ENCODE measurements at regions not wholly inside any gene's neighbourhood (a gene's known extent, or its start where the extent isn't known, plus 50 kb on each side); places are given as distances from the start of the nearest gene placed in this dataset.

DNA sequence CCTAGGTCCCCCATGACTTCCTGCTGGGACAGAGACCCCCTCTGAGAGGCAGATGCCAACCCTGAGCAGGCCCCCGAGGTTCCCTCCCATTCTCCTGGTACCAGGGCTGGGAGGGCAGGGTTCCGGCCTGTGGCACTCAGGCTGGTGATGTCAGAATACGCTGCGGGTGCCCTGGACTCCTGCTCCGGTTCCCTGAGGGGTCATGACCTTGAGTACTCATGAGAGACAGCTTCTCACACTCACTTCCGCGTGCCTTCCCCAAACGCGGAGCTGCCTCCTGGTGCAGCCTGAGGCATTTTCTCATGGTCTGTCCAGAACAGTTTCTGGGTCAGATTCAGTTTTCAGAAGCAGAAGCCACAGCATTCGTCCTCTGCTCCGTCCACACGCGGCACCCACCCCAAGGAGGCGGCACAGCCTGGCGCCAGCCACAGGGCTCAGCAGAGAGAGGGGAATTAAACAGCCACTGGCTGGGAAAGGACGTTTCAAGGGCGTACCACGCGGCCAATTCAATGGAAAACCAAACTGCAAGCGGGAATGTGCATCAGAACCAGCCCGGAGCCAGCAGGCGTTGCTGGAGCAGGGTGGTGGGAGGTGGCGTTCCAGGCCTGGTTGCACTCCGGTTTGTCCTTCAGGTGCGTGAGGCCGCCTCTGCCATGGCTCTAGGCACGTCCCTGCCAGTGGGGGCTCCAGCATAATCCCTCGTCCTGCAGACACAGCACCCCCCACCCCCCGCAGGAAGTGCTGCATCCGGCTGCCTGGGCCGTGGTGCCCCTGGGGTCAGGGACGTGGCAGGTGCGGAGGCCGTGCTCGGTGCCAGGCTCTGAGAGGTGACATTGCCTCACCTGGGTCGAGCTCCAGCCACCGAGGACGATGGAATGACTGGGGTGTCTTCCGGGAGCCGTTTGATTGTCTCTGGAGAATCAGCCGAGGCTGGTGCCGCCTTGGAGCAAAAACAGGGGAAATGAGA lies 58.3 kb upstream of the BHLHE23 start:
- CTCF ChIA-PET = no interaction called here
- TF ChIP-seq, protein P1, sequence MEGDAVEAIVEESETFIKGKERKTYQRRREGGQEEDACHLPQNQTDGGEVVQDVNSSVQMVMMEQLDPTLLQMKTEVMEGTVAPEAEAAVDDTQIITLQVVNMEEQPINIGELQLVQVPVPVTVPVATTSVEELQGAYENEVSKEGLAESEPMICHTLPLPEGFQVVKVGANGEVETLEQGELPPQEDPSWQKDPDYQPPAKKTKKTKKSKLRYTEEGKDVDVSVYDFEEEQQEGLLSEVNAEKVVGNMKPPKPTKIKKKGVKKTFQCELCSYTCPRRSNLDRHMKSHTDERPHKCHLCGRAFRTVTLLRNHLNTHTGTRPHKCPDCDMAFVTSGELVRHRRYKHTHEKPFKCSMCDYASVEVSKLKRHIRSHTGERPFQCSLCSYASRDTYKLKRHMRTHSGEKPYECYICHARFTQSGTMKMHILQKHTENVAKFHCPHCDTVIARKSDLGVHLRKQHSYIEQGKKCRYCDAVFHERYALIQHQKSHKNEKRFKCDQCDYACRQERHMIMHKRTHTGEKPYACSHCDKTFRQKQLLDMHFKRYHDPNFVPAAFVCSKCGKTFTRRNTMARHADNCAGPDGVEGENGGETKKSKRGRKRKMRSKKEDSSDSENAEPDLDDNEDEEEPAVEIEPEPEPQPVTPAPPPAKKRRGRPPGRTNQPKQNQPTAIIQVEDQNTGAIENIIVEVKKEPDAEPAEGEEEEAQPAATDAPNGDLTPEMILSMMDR (IDR thresholded peaks at IDR 0.05; ENCODE audit: control extremely low read depth, extremely low read depth, low read depth, missing control alignments) = no peak
- no peak for DNase-seq (ENCODE audit: extremely low spot score)
- POLR2A ChIA-PET = no interaction called here

DNA sequence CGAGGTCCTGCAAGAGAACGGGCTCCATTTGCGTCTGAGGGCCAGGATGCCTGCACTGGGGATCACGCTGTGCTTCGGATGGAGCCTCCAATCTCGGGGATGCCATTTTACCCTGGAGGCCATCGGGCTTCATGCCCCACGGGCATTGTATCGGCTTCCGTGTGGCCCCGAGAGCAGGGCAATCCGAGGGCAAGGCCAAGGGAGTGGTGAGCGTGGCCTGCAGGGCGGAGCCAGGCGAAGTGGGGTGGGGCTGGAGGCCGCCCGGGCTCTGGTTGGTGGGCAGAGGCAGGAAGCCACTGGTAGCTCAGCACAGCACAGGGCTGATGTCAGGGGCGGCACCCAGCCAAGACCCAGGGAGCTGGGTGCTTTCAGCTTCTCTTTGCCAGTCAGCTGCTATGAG lies 57.5 kb upstream of the BHLHE23 start:
- CTCF ChIA-PET = no interaction called here
- no peak for DNase-seq (ENCODE audit: extremely low spot score)
- POLR2A ChIA-PET = no interaction called here
- TF ChIP-seq, protein P1 (IDR thresholded peaks at IDR 0.05; ENCODE audit: control extremely low read depth, extremely low read depth, low read depth, missing control alignments) = no peak

DNA sequence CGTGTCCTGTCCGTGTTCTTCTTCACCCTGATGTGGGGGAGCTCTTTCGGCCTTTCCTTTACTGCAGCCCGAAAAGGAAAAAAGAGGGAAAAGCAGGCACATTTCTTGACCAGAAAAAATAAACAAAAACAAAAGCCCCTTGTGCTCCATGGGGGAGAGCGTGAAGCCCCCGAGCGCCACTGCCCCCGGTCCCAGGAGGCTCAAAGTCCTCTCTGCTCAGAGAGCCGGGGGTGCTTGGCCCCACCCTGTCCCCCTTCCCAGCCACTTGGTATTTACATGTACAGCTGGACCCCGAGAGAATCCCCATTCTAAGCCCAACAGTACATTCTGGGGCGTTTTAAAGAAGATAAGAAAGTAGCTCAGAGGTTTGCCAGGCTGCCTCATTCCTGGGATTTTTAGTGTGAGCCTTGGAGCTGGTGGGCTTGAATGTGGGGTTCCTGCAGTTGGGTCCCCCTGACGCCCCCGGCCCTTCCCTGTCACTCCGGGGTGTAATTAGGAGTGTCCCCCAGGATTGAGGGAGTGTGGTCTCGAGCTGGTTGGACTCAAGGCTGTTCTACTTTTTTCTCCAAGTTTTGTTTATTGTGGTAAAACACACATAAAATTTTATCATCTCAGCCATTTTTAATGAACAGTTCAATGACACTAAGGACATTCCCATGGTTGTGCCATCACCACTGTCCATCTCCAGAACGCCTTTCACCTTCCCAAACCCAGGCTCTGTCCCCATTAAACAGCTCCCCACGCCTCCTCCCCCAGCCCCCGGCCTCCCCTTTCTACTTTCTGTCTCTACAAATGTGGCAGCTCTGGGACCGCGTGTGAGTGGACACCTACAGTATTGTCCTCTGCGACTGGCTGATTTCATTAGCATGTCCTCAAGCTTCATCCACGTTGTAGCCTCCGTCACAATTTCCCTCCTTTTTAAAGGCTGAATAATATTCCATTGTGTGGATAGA lies 55.7 kb upstream of the BHLHE23 start:
- POLR2A ChIA-PET = interaction anchor here (0.6 kb wide), 1 partner anchor 1075 kb away, joined by 5 read pairs; no protein-coding TSS in a partner anchor
- DNase-seq (ENCODE audit: extremely low spot score) = no peak
- TF ChIP-seq, protein P1 (IDR thresholded peaks at IDR 0.05; ENCODE audit: control extremely low read depth, extremely low read depth, low read depth, missing control alignments) = no peak
- CTCF ChIA-PET = interaction anchor here (0.9 to 1.4 kb wide), 3 partner anchors 11 to 90 kb away, joined by 3 to 4 read pairs (median 3); no protein-coding TSS in a partner anchor

GRCh38 chr20:63061771-63062100 lies 55.0 kb upstream of the BHLHE23 start:
- TF ChIP-seq, protein P1 (IDR thresholded peaks at IDR 0.05; ENCODE audit: control extremely low read depth, extremely low read depth, low read depth, missing control alignments) = no peak
- no peak for DNase-seq (ENCODE audit: extremely low spot score)
- ChIA-PET POLR2A (interaction anchor here (0.6 kb wide), 1 partner anchor 1076 kb away, joined by 5 read pairs; no protein-coding TSS in a partner anchor), CTCF (interaction anchor here (0.9 to 1.3 kb wide), 2 partner anchors 12 to 39 kb away, joined by 3 to 4 read pairs; no protein-coding TSS in a partner anchor)

- TF ChIP-seq, protein P1 (IDR thresholded peaks at IDR 0.05; ENCODE audit: control extremely low read depth, extremely low read depth, low read depth, missing control alignments) = no peak
- CTCF ChIA-PET = no interaction called here
- DNase-seq (ENCODE audit: extremely low spot score) = no peak
- POLR2A ChIA-PET = interaction anchor here (0.6 kb wide), 1 partner anchor 1077 kb away, joined by 5 read pairs; no protein-coding TSS in a partner anchor
Measured at GRCh38 chr20:63061051-63061770, 54.4 kb upstream of the BHLHE23 start.
